ENCODE measurements at regions not wholly inside any gene's neighbourhood (a gene's known extent, or its start where the extent isn't known, plus 50 kb on each side); places are given as distances from the start of the nearest gene placed in this dataset.

- dilution Hi-C loops (cut with HindIII; ENCODE audit: low sequenced_read_pairs, unreplicated experiment), result no loop called here
- ATAC-seq (ENCODE audit: low read depth) (no peak), DNase-seq (no peak)
- H3K9me1 ChIP-seq (ENCODE audit: insufficient read depth, low read length), result no peaks in the 10 kb centered on the region
- no peaks in the 10 kb centered on the region for H3K4me1 ChIP-seq (ENCODE audit: control insufficient read depth, insufficient read depth, low read length)
- H3K56ac ChIP-seq (ENCODE audit: extremely low read depth, insufficient read depth, low read length), result no peak overlapping the region
- H3K36me3 ChIP-seq (ENCODE audit: control insufficient read depth, insufficient read depth, low read length), result no peaks in the 10 kb centered on the region
- no peak overlapping the region for H3K23ac ChIP-seq (ENCODE audit: low read depth, low read length)
- no peaks in the 10 kb centered on the region; the same call in 1 of the 2 replicates for H3K9me3 ChIP-seq (ENCODE audit: control insufficient read depth, insufficient read depth, low read length)
- no peak overlapping the region for H3K14ac ChIP-seq (replicated peaks; ENCODE audit: low read depth, low read length)
- no peak overlapping the region for H2BK5ac ChIP-seq (ENCODE audit: low read depth, low read length, poor library complexity, severe bottlenecking)
- H2BK20ac ChIP-seq (ENCODE audit: low read depth, low read length), result no peak overlapping the region
- ChIA-PET POLR2A (ENCODE audit: unreplicated experiment) (no interaction called here), CTCF (no interaction called here)
- no peaks in the 10 kb centered on the region for H3K79me1 ChIP-seq (ENCODE audit: low read depth in 1 of 2, low read length in 2 of 2)
- H3K18ac ChIP-seq (ENCODE audit: low read depth, low read length), result no peak overlapping the region
- WGBS, 2 experiments (ENCODE audit: extremely low coverage in 2 of 2, insufficient read length in 1 of 2), result no CpG with 5 or more reads among the region's 1 CpG
- H2AK5ac ChIP-seq (ENCODE audit: low read depth, low read length), result no peak overlapping the region
- no peak overlapping the region for H2AK9ac ChIP-seq (replicated peaks; ENCODE audit: low read depth, low read length, poor library complexity)
- H4K5ac ChIP-seq (ENCODE audit: low read depth, low read length), result no peak overlapping the region
- H3K4ac ChIP-seq (ENCODE audit: low read depth, low read length), result no peak overlapping the region
- no peak overlapping the region for H3K4me3 ChIP-seq (ENCODE audit: insufficient read depth, low read depth, low read length)
- H4K91ac ChIP-seq (ENCODE audit: insufficient read depth, low read depth, low read length), result no peak overlapping the region
- H3K27ac ChIP-seq (ENCODE audit: insufficient read depth, low read length), result no peak overlapping the region
- H2AFZ ChIP-seq (replicated peaks; ENCODE audit: low read length, poor library complexity), result no peak overlapping the region
- no peak overlapping the region for H2BK120ac ChIP-seq (ENCODE audit: low read depth, low read length)
- no peaks in the 10 kb centered on the region for H3K27me3 ChIP-seq (ENCODE audit: control insufficient read depth, insufficient read depth, low read length)
- no TSS peak for BruUV-seq (replicated peaks)
- no peak overlapping the region for H2BK15ac ChIP-seq (ENCODE audit: low read depth, low read length)
- intact Hi-C loops (cut with micrococcal nuclease), result no loop called here
- H3K9ac ChIP-seq (ENCODE audit: low read depth, low read length), result no peak overlapping the region
- H4K20me1 ChIP-seq (ENCODE audit: insufficient read depth, low read length), result no peaks in the 10 kb centered on the region
- in situ Hi-C loops (cut with MboI; ENCODE audit: low sequenced_read_pairs), result no loop called here
- TF ChIP-seq FOS (IDR thresholded peaks at IDR 0.05; ENCODE audit: low read depth, low read length), result no peak
- no peak overlapping the region for H3K4me2 ChIP-seq (ENCODE audit: low read depth, low read length)
- no peak overlapping the region for H4K8ac ChIP-seq (ENCODE audit: low read depth in 2 of 2, low read length in 2 of 2)
Observed at GRCh38 chr14:45968037-45968436, 683.5 kb downstream of the RPL10L start.
